H1 (cell line): ENCODE measurements at regions not wholly inside any gene's neighbourhood (a gene's known extent, or its start where the extent isn't known, plus 50 kb on each side); places are given as distances from the start of the nearest gene placed in this dataset.

Experiments
- ASH2L ChIP-seq: fragments of 200-600, 300-600 bp; sonication (generic); IDR thresholded peaks from one replicate; pipeline ENCODE4 v1.7.1; 2017; ENCODE audit warnings: low read length
- ATF2 ChIP-seq: IDR thresholded peaks from 2 replicates; pipeline ENCODE4 v1.6.1; 2012; ENCODE audit warnings: low read length, inconsistent platforms
- BACH1 ChIP-seq: IDR thresholded peaks from 2 replicates; pipeline ENCODE4 v1.6.1; 2012; ENCODE audit warnings: low read length, improper control_type of control experiment
- CTCF ChIP-seq, 3 experiments: IDR thresholded peaks; 1 replicate in 2 of 3; 2 replicates in 1 of 3; pipeline versions ENCODE4 v1.5.1 to v1.6.1; 2011; ENCODE audit warnings: low read length in 3 of 3, mild to moderate bottlenecking in 3 of 3, inconsistent platforms in 2 of 3, low read depth in 1 of 3, moderate library complexity in 1 of 3; ENCODE audit not compliant: insufficient read depth in 1 of 3; ENCODE audit errors: control extremely low read depth in 1 of 3
- JUN ChIP-seq: IDR thresholded peaks from 2 replicates; pipeline ENCODE4 v1.6.1; 2011; ENCODE audit warnings: low read depth, mild to moderate bottlenecking, improper control_type of control experiment, low read length

- TF ChIP-seq CTCF (IDR thresholded peaks at IDR 0.05; ENCODE audit: control extremely low read depth in 1 of 3, insufficient read depth in 1 of 3, low read depth in 1 of 3, low read length in 3 of 3) (no peak), JUN (no peak), BACH1 (no peak), ASH2L (no peak), ATF2 (no peak)
Measured at GRCh38 chr16:55041540-55042234, 111.0 kb downstream of the IRX5 start (continued).
